K562 (cell line): ENCODE measurements at regions not wholly inside any gene's neighbourhood (a gene's known extent, or its start where the extent isn't known, plus 50 kb on each side); places are given as distances from the start of the nearest gene placed in this dataset.

Experiments
- ATAC-seq: fragments of 200-7000 bp; cut with Tn5 transposase; 3 replicates; pipeline ENCODE4 v1.9.1; 2020; ENCODE audit warnings: moderate library complexity
- BruUV-seq: library from RNA; stranded (reverse); fragments of 400-500 nt; replicated peaks from 2 replicates; lab custom pipeline; 2021; lab: Mats Ljungman, UMichigan
- CTCF ChIA-PET: fragments of 300-600 bp; formaldehyde crosslinking; extraction: SDS; loops from one replicate; lab custom pipeline; 2021; ENCODE audit warnings: low intra/inter-chr PET ratio; lab: Yijun Ruan, JAX
- POLR2A ChIA-PET: fragments of 300-600, 350-650 bp; sonication (Branson Sonifier 250); formaldehyde crosslinking; extraction: SDS; loops from one replicate; lab custom pipeline; 2021; ENCODE audit warnings: antibody characterized with exemption, inconsistent platforms; lab: Yijun Ruan, JAX
- DNase-seq, 4 experiments: peaks; one replicate each; pipeline versions ENCODE4 v3.0.0 to v3.0.0-alpha.2; 2011 to 2018; ENCODE audit warnings: low spot score in 3 of 4, mixed read lengths in 3 of 4; ENCODE audit errors: extremely low read depth in 1 of 4
- FAIRE-seq: peaks from 2 replicates; lab custom pipeline; 2011; peaks lifted over from hg19 to GRCh38; lab: Jason Lieb, UNC
- H2AFZ ChIP-seq: 2 replicates; pipeline ENCODE4 v1.6.0; 2011; ENCODE audit warnings: low read depth, low read length, control low read depth, inconsistent platforms
- H3K27ac ChIP-seq: fragments of 200-600 bp; 3 replicates; pipeline ENCODE4 v1.8.0; 2011; ENCODE audit warnings: low read depth, mild to moderate bottlenecking, control low read depth, inconsistent platforms, low read length, moderate library complexity, mixed read lengths; ENCODE audit errors: extremely low read depth
- H3K27me3 ChIP-seq, 2 experiments: fragments of 300-600 bp in 1 of 2; 2 replicates in 1 of 2; 3 replicates in 1 of 2; pipeline versions ENCODE4 v1.6.0 to v1.8.0; 2011; ENCODE audit warnings: inconsistent platforms in 2 of 2, low read length in 2 of 2, mild to moderate bottlenecking in 1 of 2, mixed read lengths in 1 of 2, moderate library complexity in 1 of 2; ENCODE audit not compliant: control insufficient read depth in 2 of 2, insufficient read depth in 2 of 2
- H3K36me3 ChIP-seq: fragments of 300-600 bp; 3 replicates; pipeline ENCODE4 v1.8.0; 2011; ENCODE audit warnings: mild to moderate bottlenecking, low read length, inconsistent platforms; ENCODE audit not compliant: control insufficient read depth, insufficient read depth
- H3K4me1 ChIP-seq, 2 experiments: fragments of 200-600 bp in 1 of 2; replicated peaks in 1 of 2; 2 replicates in 1 of 2; 3 replicates in 1 of 2; pipeline versions ENCODE4 v1.5.1 to v1.8.0; 2011; ENCODE audit warnings: inconsistent platforms in 2 of 2, low read length in 2 of 2, mild to moderate bottlenecking in 1 of 2, mixed read lengths in 1 of 2, moderate library complexity in 1 of 2; ENCODE audit not compliant: control insufficient read depth in 2 of 2, insufficient read depth in 2 of 2
- H3K4me2 ChIP-seq: 2 replicates; pipeline ENCODE4 v1.6.1; 2011; ENCODE audit warnings: low read length, control low read depth, inconsistent platforms, mixed read lengths; ENCODE audit not compliant: insufficient read depth
- H3K4me3 ChIP-seq: fragments of 200-600 bp; sonication (generic), shearing (Covaris generic); 2 replicates; pipeline ENCODE4 v1.5.1; 2016; ENCODE audit warnings: control low read depth, inconsistent platforms
- H3K79me2 ChIP-seq: fragments of 200-600 bp; 3 replicates; pipeline ENCODE4 v1.8.0; 2011; ENCODE audit warnings: low read length, inconsistent platforms; ENCODE audit not compliant: control insufficient read depth, insufficient read depth
- H3K9ac ChIP-seq, 2 experiments: 2 replicates each; pipeline versions ENCODE4 v1.6.0 to v1.6.1; 2011; ENCODE audit warnings: low read depth in 2 of 2, low read length in 2 of 2, control low read depth in 1 of 2, inconsistent platforms in 1 of 2, mild to moderate bottlenecking in 1 of 2, mixed read lengths in 1 of 2; ENCODE audit not compliant: insufficient read depth in 1 of 2
- H3K9me1 ChIP-seq: one replicate; pipeline ENCODE4 v1.6.0; 2011; ENCODE audit warnings: inconsistent platforms, mild to moderate bottlenecking, low read length, moderate library complexity; ENCODE audit not compliant: control insufficient read depth, insufficient read depth
- H3K9me3 ChIP-seq: replicated peaks from 2 replicates; pipeline ENCODE4 v1.5.1; 2011; ENCODE audit warnings: low read depth, low read length, inconsistent platforms; ENCODE audit not compliant: control insufficient read depth, insufficient read depth
- H4K20me1 ChIP-seq: replicated peaks from 2 replicates; pipeline ENCODE4 v1.6.1; 2011; ENCODE audit warnings: low read length, inconsistent platforms, mixed read lengths; ENCODE audit not compliant: control insufficient read depth, insufficient read depth
- CEBPB ChIP-seq: fragments of 450-650 bp; IDR thresholded peaks from 2 replicates; pipeline ENCODE4 v1.6.1; 2016; ENCODE audit warnings: missing genetic modification characterization, missing compliant biosample characterization
- CEBPG ChIP-seq, 3 experiments: fragments of 200-800 bp in 1 of 3; sonication (Bioruptor generic) in 1 of 3; sonication (generic) in 1 of 3; formaldehyde crosslinking in 1 of 3; IDR thresholded peaks in 2 of 3; conservative IDR thresholded peaks in 1 of 3; 2 replicates each; pipeline versions ENCODE4 v1.6.1 to v1.8.0; 2016 to 2022; ENCODE audit warnings: missing compliant biosample characterization in 2 of 3, missing genetic modification characterization in 2 of 3, mild to moderate bottlenecking in 1 of 3, missing genetic modification reagents in 1 of 3
- MAX ChIP-seq: sonication (generic); formaldehyde crosslinking; IDR thresholded peaks from 2 replicates; pipeline ENCODE4 v1.9.0; 2022; ENCODE audit warnings: mild to moderate bottlenecking, missing genetic modification reagents
- ZNF146 ChIP-seq: IDR thresholded peaks from one replicate; pipeline ENCODE4 v1.6.1; 2018; ENCODE audit warnings: missing compliant biosample characterization; ENCODE audit not compliant: unreplicated experiment
- ZNF57 ChIP-seq: fragments of 450-650 bp; formaldehyde crosslinking; IDR thresholded peaks from 2 replicates; pipeline ENCODE4 v1.4.0; 2020; ENCODE audit warnings: mild to moderate bottlenecking, moderate library complexity
- WGBS: fragments of 100-300 bp; shearing (Covaris generic); methylation state at CpG from one replicate; pipeline ENCODE4 v1.1.6; 2016; ENCODE audit warnings: low coverage, mixed read lengths; ENCODE audit not compliant: insufficient coverage; ENCODE audit errors: missing lambda C conversion rate; 5-methylcytosine and 5-hydroxymethylcytosine counted together
- in situ Hi-C: fragments of 300-500 bp; cut with MboI; formaldehyde crosslinking; loops from 4 replicates; pipeline ENCODE4 v1.15.0; 2018; ENCODE audit warnings: inconsistent platforms, mixed read lengths
- intact Hi-C: fragments of 100-400 bp; cut with micrococcal nuclease; formaldehyde crosslinking; loops from 2 replicates; pipeline ENCODE4 v1.14.2; 2022

GRCh38 chr4:176479767-176480166, 160.0 kb downstream of the SPCS3 start:
- H3K4me3 ChIP-seq: no peak overlapping the region
- H4K20me1 ChIP-seq: no peaks in the 10 kb centered on the region
- H3K9me1 ChIP-seq: no peaks in the 10 kb centered on the region

GRCh38 chr4:176482972-176483371, 163.2 kb downstream of the SPCS3 start:
- H4K20me1 ChIP-seq: no peaks in the 10 kb centered on the region
- H3K9me1 ChIP-seq: no peaks in the 10 kb centered on the region

More at GRCh38 chr4:176479767-176480166, 160.0 kb downstream of the SPCS3 start:
- TF ChIP-seq ZNF146 (CRISPR knock-in tag): no peak
- TF ChIP-seq MAX (CRISPR knock-in tag): no peak
- in situ Hi-C loops (no loop called here), intact Hi-C loops (no loop called here)
- no peak for DNase-seq
- BruUV-seq: no TSS peak
- ChIA-PET POLR2A (no interaction called here), CTCF (no interaction called here)
- ATAC-seq: no peak
- no peaks in the 10 kb centered on the region for H3K79me2 ChIP-seq
- H3K36me3 ChIP-seq: no peaks in the 10 kb centered on the region
- H2AFZ ChIP-seq: no peak overlapping the region
- H3K27me3 ChIP-seq: no peaks in the 10 kb centered on the region
- WGBS: 0% methylated on average over 1 of the region's 1 CpG
- no peak for FAIRE-seq
- H3K27ac ChIP-seq: no peak overlapping the region
- no peak overlapping the region for H3K9ac ChIP-seq
- no peak overlapping the region for H3K4me2 ChIP-seq
- H3K9me3 ChIP-seq: no peaks in the 10 kb centered on the region
- H3K4me1 ChIP-seq: no peaks in the 10 kb centered on the region

More at GRCh38 chr4:176482972-176483371, 163.2 kb downstream of the SPCS3 start:
- H3K79me2 ChIP-seq: no peaks in the 10 kb centered on the region
- TF ChIP-seq CEBPG (CRISPR knock-in tag; IDR thresholded peaks at IDR 0.05): no peak
- peak in 1 of 2 experiments; percentile 84; a peak in 2 of 4 replicates for TF ChIP-seq CEBPG (tag; conservative IDR thresholded peaks at IDR 0.05 in 1 of 2, IDR thresholded peaks at IDR 0.05 in 1 of 2)
- TF ChIP-seq ZNF57 (CRISPR knock-in tag): no peak
- TF ChIP-seq CEBPB (tag): peak; percentile 69
- 0% methylated on average over 3 of the region's 3 CpGs for WGBS
- intact Hi-C loops: no loop called here
- no peak overlapping the region for H3K4me3 ChIP-seq
- ChIA-PET POLR2A (no interaction called here), CTCF (no interaction called here)
- no peak for FAIRE-seq
- H2AFZ ChIP-seq: no peak overlapping the region
- H3K36me3 ChIP-seq: no peaks in the 10 kb centered on the region
- no peaks in the 10 kb centered on the region for H3K27me3 ChIP-seq
- H3K9ac ChIP-seq: no peak overlapping the region
- no peak overlapping the region for H3K4me2 ChIP-seq
- no peak overlapping the region for H3K27ac ChIP-seq
- DNase-seq: no peak
- ATAC-seq: no peak
- no peaks in the 10 kb centered on the region for H3K4me1 ChIP-seq
- BruUV-seq: no TSS peak
- in situ Hi-C loops: no loop called here
- no peaks in the 10 kb centered on the region for H3K9me3 ChIP-seq
